22Rv1 (cell line): ENCODE measurements at regions not wholly inside any gene's neighbourhood (a gene's known extent, or its start where the extent isn't known, plus 50 kb on each side); places are given as distances from the start of the nearest gene placed in this dataset.
A peak's percentile ranks its signal among the peaks of the same experiment; 100 is the strongest.

Experiments
- H3K27ac ChIP-seq: fragments of 450-650 bp; 2 replicates; pipeline ENCODE4 v1.5.1; 2017
- ZFX ChIP-seq: fragments of 450-650 bp; IDR thresholded peaks from 2 replicates; pipeline ENCODE4 v1.6.1; 2017; ENCODE audit warnings: antibody characterized with exemption, borderline replicate concordance
- TF ChIP-seq, protein P1 (sequence below): fragments of 450-650 bp; IDR thresholded peaks from 2 replicates; pipeline ENCODE4 v1.5.1; 2017; ENCODE audit warnings: mild to moderate bottlenecking

GRCh38 chr1:23639460-23640095 is 52.0 kb upstream of the RPL11 start:
- H3K27ac ChIP-seq, result no peak overlapping the region
- TF ChIP-seq, protein P1, sequence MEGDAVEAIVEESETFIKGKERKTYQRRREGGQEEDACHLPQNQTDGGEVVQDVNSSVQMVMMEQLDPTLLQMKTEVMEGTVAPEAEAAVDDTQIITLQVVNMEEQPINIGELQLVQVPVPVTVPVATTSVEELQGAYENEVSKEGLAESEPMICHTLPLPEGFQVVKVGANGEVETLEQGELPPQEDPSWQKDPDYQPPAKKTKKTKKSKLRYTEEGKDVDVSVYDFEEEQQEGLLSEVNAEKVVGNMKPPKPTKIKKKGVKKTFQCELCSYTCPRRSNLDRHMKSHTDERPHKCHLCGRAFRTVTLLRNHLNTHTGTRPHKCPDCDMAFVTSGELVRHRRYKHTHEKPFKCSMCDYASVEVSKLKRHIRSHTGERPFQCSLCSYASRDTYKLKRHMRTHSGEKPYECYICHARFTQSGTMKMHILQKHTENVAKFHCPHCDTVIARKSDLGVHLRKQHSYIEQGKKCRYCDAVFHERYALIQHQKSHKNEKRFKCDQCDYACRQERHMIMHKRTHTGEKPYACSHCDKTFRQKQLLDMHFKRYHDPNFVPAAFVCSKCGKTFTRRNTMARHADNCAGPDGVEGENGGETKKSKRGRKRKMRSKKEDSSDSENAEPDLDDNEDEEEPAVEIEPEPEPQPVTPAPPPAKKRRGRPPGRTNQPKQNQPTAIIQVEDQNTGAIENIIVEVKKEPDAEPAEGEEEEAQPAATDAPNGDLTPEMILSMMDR, result no peak
- no peak for TF ChIP-seq ZFX

GRCh38 chr1:23638786-23639241 is 52.8 kb upstream of the RPL11 start:
- H3K27ac ChIP-seq, result no peak overlapping the region
- no peak for TF ChIP-seq ZFX
- TF ChIP-seq, protein P1, result no peak

GRCh38 chr1:23638188-23638619 is 53.4 kb upstream of the RPL11 start:
- H3K27ac ChIP-seq, result no peak overlapping the region
- no peak for TF ChIP-seq ZFX
- TF ChIP-seq, protein P1, result no peak

DNA sequence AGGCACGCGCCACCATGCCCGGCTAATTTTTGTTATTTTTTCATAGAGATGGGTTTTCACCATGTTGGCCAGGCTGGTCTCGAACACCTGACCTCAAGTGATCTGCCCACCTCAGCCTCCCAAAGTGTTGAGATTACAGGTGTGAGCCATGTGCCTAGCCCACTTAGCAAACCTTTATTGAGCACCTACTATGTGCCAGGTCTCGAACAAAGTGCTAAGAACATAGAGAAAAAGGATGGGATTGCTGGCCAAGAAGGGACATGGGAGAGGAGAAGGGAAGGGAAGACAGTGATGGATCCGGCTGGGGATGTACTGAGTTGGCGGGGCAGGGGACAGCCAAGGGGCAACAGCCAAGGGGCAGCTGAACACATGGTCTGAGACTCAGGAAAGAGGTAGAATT is 55.6 kb upstream of the RPL11 start:
- peak overlapping the region; percentile 68; the same call in 1 of the 2 replicates for H3K27ac ChIP-seq

DNA sequence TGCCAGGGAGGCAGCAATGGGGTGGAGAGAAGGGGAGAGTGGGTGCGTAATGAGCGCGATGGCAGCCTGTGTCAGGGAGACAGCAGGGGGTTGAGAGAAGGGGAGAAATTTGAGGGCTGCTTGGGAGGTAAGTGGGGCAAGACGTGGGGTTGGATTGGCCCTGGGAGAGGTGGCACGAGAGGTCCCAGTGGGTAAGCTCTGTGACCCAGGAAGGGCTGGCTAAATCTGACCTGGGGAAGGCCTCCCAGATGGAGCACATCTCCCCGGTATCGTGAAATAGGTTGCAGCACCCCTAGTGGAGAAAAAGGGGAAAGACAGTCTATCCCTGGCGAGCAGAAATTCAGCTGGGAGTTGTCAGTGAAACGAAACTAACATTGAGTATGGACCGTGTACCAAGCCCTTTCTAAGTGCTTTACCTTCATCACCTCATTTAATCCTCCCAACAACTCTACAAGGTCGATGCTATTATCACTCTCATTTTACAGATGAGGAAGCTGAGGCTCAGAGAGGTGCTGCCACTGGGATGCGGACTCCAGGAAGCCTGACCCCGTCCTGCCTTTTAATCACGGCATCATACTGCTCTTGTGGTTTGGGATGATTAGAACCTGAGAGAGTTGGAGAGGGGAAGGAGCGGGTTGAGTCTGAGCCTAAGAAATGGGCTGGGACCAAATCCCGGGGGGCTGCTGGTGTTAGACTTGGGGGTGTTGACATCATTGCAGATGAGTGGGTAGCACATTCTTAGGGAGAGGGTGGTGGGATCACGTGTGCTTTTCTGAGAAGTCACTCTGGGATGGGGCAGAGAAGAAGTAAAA is 56.6 kb upstream of the RPL11 start:
- H3K27ac ChIP-seq, result peak overlapping the region; percentile 68
- TF ChIP-seq, protein P1, result peak; percentile 92
- no peak for TF ChIP-seq ZFX

More for the DNA sequence above, 55.6 kb upstream of the RPL11 start:
- TF ChIP-seq ZFX, result no peak
- TF ChIP-seq, protein P1, result no peak

- peak overlapping the region; percentile 68 for H3K27ac ChIP-seq
- TF ChIP-seq ZFX, result no peak
- TF ChIP-seq, protein P1, result no peak
Measured at GRCh38 chr1:23634518-23634839, 57.1 kb upstream of the RPL11 start.
